Activated T-cell treated with anti-CD3 and anti-CD28 coated beads, Interleukin-2, amount 50 U/mL, for 1 hour (primary cell): ENCODE measurements at regions not wholly inside any gene's neighbourhood (a gene's known extent, or its start where the extent isn't known, plus 50 kb on each side); places are given as distances from the start of the nearest gene placed in this dataset.

Experiments used
- DNase-seq: peaks from one replicate; pipeline ENCODE4 v3.0.0-alpha.2; 2020

DNA sequence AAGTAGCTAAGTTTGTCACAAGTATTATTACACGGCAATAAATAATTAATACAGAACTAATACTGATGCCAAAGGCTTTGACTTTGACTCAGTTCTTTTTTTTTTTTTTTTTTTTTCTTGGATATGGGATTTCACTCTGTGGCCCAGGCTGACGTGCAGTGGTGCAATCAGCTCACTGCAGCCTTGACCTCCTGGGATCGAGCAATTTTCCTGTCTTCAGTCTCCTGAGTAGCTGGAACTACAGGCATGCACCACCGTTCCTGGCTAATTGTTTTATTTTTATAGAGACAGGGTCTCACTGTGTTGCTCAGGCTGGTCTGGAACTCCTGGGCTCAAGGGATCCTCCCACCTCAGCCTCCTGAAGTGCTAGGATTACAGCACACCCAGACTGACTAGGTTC is 284.5 kb downstream of the SS18 start:
- no peak for DNase-seq

DNA sequence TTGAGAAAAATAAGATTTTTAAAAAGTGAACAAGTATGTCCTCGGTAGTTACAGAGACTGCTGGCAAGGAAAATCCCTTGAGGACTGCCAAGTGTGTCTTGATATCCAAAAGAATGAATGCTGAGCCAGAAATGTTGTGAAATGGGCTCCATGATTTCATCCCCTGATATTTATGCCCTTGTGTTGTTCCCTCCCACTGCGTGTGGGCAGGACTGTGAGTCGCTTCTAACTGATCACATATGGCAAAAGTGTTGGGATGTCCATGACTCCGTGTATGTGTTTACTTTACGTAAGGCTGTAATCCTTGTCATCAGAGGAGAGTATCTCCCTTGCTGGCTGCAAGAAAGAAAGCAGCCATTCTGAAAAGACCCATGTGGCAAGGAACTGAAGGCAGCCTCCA is 285.1 kb downstream of the SS18 start:
- DNase-seq = no peak

DNA sequence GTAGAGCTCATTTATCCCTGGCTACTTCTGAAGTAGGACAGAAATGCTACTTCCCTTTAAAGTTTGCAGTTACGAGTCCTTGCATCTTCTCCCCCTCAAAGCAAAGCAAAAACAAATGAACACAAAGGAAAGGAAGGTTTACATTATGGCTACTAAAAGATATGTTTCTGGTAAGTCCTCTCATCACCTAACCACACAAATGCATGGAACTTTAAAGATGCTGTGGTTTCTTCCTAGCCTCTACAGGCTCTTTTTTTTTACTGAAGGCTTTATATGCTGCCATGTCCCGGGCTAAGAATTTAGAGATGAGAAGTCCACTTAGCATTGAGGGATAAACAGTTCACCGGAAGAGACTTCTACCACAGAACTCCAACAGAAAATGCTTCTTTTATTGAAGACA is 291.2 kb downstream of the SS18 start:
- DNase-seq = no peak

- DNase-seq = no peak
Measured at GRCh38 chr18:25798046-25798445, 292.4 kb downstream of the SS18 start.

DNA sequence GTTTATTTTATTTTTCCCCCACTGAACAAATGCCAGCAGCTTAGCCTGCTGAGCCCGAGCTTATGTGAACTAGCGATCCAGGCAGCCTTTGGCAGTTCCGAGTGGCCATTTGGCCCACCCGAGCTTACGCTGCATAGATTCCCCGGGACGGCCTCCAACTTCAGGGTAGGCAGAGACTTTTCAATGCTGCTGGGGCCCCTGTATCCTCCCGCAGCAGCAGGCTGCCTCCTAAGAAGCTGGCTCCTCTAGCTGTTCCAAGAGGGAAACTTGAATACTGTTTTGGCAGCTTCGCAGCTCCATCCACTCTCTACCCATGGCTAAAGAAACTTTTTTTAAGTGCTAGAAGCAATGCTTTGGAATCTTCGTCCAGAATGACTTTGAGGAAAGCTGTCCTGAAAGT is 295.2 kb downstream of the SS18 start:
- no peak for DNase-seq

- DNase-seq = no peak
Measured at GRCh38 chr18:25787276-25787675, 303.1 kb downstream of the SS18 start.

GRCh38 chr18:25786758-25787157 is 303.7 kb downstream of the SS18 start:
- no peak for DNase-seq

DNA sequence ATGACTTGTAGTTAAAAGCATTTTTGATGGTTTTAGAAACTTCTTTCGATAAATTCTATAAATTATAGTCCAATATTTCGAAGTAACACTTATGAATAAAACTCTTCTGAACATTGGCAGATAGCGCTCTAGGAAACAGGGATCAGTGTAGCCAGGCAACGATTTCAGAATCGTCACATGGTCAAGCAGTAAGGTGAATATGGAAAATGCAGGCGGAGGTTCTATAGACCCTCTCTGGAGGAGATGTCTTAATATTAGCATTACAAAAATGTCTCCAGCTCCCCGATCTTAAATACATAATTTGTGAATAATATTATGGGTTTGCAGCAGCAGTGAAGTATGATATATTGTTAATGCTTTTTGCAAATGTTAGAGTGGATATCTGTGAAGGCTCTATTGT is 310.3 kb downstream of the SS18 start:
- no peak for DNase-seq

DNA sequence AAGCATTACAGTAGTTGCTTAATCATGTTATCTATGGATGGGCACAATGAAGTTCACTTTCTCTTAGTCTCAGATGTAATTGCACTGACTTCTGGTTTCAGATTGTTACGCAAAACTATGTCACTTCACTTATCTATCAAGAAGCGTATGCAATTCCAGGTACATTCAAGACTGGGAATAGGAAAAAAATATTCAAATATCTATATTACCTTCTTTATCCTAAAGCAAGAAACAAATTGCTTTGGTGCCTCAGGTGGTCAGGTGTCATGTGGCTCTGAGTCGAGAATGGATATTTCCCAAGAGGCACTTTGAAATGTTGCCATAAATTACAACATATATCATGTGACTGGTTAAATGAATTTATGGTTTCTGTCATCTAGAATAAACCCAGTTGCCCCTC is 318.6 kb downstream of the SS18 start:
- DNase-seq = no peak

- no peak for DNase-seq
Measured at GRCh38 chr18:25764777-25765176, 325.6 kb downstream of the SS18 start.

- DNase-seq = no peak
Measured at GRCh38 chr18:25759111-25759510, 331.3 kb downstream of the SS18 start.

DNA sequence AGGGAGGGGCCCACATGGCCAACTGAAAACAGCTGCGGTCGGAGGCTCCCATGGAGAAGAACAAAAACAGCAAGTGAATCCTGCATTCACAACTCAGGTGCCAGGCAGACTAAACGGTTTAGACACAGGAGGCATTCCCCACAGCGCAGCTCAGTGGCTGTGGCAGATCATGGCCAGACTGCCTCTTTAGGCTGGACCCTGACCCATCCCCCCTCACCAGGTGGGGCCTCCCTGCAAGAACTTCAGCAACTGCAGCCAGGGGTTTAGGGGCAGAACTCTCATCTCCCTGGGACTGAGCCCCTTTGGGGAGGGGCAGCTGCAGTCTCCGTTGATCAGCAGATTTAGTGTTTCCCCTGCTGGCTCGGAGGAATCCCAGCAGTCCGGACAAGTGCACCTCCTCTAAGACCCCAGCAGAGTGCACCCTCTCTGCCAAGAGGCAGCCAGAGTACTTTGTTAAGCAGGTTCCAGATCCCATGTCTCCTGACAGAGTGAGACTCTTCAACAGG is 346.7 kb downstream of the SS18 start:
- DNase-seq = no peak

DNA sequence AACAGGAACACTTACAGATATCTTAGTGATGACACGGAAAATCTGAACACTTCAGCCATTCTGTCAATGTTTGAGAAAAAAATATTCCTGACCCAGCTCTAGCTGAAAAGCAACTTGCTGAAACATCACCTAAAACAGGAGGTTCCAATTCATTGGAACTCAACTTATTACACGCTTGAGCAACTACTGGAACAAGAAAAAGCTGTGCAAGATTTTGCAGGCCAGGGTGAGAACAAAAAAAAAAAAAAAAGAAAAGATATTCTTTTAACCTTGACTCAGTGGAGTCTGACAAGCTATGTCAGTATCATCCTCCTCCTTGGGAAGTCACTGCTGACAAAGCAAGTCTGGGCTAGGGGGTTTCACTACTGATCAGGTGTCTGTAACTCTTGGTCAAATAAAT is 351.0 kb downstream of the SS18 start:
- DNase-seq = no peak

- DNase-seq = no peak
Measured at GRCh38 chr18:25737710-25738311, 352.6 kb downstream of the SS18 start.

GRCh38 chr18:25736516-25736915 is 353.9 kb downstream of the SS18 start:
- DNase-seq = no peak

DNA sequence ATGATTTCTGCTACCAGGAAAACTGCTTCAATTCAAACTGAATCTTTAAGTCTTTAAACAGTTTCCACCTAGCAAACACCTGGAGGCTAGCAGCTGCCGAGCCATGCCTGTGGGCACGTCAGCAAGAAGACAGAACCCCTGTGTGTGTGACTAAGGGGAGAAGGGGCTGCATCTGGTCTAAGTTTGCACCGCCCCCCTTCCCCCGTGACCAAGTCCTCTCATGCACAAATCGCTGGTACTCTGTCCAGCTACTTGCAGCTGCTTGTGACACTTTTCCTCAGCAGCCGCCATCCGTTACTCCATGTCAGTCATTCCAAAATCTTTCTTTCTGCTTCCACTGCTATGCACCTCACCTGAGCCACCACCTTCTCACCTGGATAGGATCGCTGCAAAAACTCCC is 355.0 kb downstream of the SS18 start:
- DNase-seq = no peak

- no peak for DNase-seq
Measured at GRCh38 chr18:25734336-25734735, 356.1 kb downstream of the SS18 start.

DNA sequence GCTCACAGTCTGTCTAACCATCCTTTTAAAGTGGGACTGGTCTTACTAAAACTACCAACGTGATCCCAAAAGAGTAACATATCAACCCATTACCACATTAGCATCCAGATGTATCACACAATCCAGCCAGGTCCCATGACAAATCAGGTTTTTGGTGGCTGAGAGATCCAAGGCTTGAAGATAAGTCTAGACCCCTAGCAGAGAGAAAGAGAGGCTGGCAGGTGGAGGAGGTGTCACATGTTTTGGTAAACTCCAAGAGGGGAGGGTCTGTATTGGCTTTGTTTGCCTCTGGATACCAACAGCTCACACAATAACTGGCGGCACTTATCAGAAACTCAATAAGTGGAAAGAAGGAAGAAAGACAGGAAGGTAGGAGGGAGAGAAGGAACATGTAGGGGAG is 357.6 kb downstream of the SS18 start:
- no peak for DNase-seq

DNA sequence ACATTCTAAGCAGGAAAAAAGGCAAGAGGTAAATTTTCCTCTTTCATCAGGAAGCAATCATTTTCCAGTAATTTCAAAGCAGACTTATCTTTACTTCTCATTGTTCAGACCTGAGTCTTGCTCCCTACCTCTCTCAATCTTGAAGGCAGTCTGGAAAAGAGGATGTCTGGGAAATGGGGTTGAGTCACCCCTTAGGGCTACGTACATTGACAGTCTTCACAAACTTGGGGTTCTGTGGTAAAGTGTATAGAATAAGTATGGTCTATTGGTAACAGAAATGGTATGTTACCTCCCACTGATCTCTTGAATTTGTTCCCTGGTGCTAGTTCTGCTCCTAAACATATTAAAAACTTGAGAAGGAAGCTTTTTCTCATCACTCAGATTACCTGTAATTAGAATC is 361.3 kb downstream of the SS18 start:
- DNase-seq = no peak

GRCh38 chr18:25727281-25727985 is 363.0 kb downstream of the SS18 start:
- no peak for DNase-seq

GRCh38 chr18:25726298-25726697 is 364.1 kb downstream of the SS18 start:
- DNase-seq = no peak

GRCh38 chr18:25725501-25725900 is 364.9 kb downstream of the SS18 start:
- DNase-seq = no peak

- no peak for DNase-seq
Measured at GRCh38 chr18:25724997-25725396, 365.4 kb downstream of the SS18 start.

- no peak for DNase-seq
Measured at GRCh38 chr18:25724121-25724520, 366.3 kb downstream of the SS18 start.

DNA sequence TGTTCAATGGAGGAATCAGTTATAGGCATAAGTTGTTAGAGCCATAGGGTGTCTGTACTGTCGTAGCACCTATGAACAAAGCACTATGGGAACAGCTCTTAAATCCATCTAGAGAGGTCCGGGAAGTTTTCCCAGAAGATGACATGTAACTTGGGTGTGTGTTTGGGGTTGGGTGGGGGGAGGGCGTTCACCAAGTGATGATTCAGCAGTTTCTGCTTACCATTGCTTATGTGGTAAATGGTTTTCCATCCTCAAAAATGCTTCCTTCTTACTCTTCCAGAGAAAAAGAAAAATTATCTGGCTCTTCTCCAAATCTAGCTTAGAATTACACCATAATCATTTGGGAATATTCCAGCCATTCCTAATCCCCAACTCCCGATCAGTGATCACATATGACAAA is 361.1 kb upstream of the ZNF521 start:
- DNase-seq = no peak
